GM12875 (cell line): ENCODE measurements at regions not wholly inside any gene's neighbourhood (a gene's known extent, or its start where the extent isn't known, plus 50 kb on each side); places are given as distances from the start of the nearest gene placed in this dataset.

ENCODE experiments used
- H3K4me3 ChIP-seq: one replicate; pipeline ENCODE4 v1.5.1; 2011; ENCODE audit warnings: low read depth, low read length, control low read depth
- CTCF ChIP-seq: IDR thresholded peaks from 2 replicates; pipeline ENCODE4 v1.5.1; 2011; ENCODE audit warnings: low read depth, mild to moderate bottlenecking, control low read depth, inconsistent platforms, low read length, moderate library complexity, borderline replicate concordance; ENCODE audit not compliant: insufficient read depth

GRCh38 chr21:43364261-43364510, 62.7 kb downstream of the SIK1 start:
- no peak for TF ChIP-seq CTCF
- H3K4me3 ChIP-seq: no peak overlapping the region

- TF ChIP-seq CTCF: no peak
- H3K4me3 ChIP-seq: no peak overlapping the region
These were observed 63.2 kb downstream of the SIK1 start for GRCh38 chr21:43363506-43364260.

- H3K4me3 ChIP-seq: no peak overlapping the region
- no peak for TF ChIP-seq CTCF
These were observed 64.0 kb downstream of the SIK1 start for GRCh38 chr21:43362915-43363314.

- no peak for TF ChIP-seq CTCF
- no peak overlapping the region for H3K4me3 ChIP-seq
These were observed 64.6 kb downstream of the SIK1 start for GRCh38 chr21:43362321-43362791.

- TF ChIP-seq CTCF: no peak
- no peak overlapping the region for H3K4me3 ChIP-seq
These were observed 65.2 kb downstream of the SIK1 start for GRCh38 chr21:43361493-43362296.

GRCh38 chr21:43361127-43361492, 65.8 kb downstream of the SIK1 start:
- TF ChIP-seq CTCF: no peak
- H3K4me3 ChIP-seq: no peak overlapping the region
